ENCODE measurements at regions not wholly inside any gene's neighbourhood (a gene's known extent, or its start where the extent isn't known, plus 50 kb on each side); places are given as distances from the start of the nearest gene placed in this dataset.
"Not testable (repeated sequence)": the region's sequence is repeated elsewhere in the genome, so short reads cannot be mapped to it uniquely, and the experiment has no call there.

DNA sequence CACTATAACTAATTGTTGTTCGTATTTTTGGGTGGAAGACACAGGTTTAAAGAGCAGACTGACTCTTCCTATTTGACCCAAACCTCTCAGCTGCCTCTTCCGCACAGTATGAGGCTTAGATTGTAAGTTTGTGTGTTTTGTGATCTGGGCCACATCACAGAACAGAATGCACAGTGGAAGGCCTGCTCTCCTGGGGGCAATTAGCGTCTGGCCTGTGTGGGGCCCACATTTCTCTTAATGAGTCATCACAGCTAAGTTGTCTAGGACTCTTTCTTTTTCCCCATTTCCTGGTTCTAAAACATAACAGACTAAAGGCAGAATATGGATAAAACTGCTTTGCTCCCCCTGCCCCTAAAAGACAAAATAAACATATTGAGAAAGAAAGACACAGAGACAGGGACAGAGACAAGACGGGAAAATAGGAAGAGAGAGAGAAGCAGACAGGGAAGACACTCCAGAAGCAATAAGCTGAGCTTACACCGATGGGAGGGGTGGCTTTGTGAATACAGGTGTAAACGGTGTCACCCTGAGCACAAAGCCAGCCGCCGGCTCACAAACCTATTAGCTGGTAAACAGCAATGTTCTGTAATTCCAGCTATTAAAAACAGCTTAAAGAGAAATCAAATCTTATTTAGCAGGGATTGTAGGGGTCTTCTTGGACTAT, 127.4 kb upstream of the OPCML start:
- DNase-seq (ENCODE audit: low spot score), result no peak
- in situ Hi-C loops (cut with HindIII; ENCODE audit: low sequenced_read_pairs), result no loop called here

DNA sequence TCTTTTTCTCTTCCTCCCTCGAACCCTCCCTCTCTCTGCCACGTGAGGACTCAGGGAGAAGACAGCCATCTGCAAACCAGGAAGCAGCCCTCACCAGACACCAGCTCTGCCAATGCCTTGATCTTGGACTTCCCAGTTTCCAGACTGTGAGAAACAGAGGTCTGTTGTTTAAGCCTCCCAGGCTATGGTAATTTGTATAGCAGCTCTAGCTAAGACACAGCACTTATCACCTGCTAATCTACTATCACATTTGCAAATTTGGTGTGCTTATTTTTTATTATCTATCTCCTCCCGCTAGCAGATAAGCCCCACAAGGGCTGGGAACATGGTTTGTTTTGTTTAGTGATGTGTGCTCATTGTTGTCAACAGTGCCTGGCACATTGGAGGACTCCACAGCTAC, 124.8 kb upstream of the OPCML start:
- in situ Hi-C loops (cut with HindIII; ENCODE audit: low sequenced_read_pairs), result no loop called here
- no peak for DNase-seq (ENCODE audit: low spot score)

DNA sequence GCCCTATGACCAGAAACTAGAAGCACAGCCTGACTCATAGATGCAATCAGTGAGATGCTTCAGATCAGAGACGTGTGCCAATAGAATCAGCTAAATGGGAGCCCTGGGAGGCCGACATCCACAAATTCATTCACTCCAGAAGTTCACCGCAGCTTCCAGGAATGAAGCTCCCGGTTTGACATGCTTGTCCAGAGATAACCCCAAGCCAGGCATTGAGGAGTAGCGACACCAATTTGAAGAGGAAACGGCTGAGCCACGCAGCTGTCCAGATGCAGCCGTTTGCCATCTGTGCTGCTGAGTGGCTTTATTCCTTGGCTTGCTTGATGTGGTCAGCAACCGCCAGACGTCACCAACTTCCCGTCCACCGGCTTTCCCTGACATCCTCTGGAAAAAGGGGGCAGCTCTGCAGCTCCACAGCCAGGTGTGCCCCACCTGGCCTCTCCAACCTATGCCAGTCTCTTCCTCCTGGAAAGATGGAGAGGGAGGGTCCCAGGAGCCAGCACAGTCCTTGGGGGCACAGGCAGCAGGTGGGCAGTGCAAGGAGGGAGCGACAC, 123.9 kb upstream of the OPCML start:
- in situ Hi-C loops (cut with HindIII; ENCODE audit: low sequenced_read_pairs), result no loop called here
- no peak for DNase-seq (ENCODE audit: low spot score)

DNA sequence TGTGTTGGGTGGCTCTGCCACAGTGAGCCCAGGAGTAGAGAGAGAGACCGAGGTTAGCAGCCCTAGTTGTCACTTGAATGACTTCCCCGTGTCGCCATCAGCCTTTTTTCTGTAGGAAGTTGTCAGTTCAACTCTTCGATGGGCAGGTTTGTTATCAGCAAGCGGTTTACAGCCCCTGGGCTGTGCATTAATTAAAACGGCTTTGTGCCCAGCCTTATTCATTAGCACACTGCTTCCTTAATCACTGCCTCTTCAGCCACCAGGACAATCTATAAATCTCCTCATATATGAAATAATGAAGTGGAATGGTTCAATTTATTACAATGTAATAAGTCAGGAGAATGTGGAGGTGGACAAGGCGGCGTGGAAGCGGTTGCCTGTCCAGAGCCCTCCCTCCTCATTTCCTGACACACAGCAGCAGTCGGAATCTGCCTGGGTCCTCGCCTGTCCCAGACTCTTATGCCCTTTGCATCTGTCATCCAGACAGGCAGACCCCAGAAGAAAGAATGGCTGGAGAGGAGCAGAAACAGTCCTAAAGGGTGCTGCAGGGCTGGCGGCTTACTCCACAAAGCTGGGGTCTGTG, 122.4 kb upstream of the OPCML start:
- in situ Hi-C loops (cut with HindIII; ENCODE audit: low sequenced_read_pairs), result no loop called here
- no peak for DNase-seq (ENCODE audit: low spot score)

DNA sequence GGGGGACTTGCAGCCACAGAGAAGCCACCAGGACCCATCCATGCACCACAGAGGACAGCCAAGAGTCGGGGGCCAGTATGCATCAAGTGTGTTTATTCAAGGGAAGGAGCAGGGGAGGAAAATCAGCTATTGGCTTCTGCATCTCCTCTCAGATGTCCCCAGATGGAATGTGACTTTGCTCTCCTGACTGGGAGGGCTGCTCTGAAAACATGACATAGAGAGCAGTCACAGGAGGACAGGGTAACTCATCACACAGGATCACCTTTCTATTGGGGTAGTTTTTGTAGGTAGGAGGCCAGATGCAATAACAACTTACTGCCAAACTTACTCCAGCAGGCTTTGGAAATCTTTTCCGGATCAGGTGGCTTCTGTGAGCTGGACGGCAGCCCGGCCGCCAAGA, 121.0 kb upstream of the OPCML start:
- in situ Hi-C loops (cut with HindIII; ENCODE audit: low sequenced_read_pairs), result no loop called here
- DNase-seq (ENCODE audit: low spot score), result no peak

DNA sequence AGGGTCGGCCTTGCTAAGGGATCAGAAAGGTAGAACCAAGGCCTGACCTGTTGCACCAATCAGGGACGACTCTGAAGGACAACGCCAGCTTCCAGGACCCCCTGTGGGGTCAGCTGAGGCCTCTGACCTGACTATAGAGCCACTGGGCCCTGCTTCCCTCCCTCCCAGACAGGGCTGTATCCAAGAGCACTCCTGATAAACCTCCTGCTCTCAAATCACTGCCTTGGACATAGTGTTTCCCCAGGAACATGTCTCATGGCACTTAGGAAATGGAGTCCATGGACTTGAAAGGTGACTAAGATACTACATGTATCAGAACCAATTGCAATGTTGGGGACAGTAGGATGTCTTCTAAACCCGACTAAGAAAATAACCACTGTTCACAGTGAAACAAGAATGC, 117.8 kb upstream of the OPCML start:
- no peak for DNase-seq (ENCODE audit: low spot score)
- in situ Hi-C loops (cut with HindIII; ENCODE audit: low sequenced_read_pairs), result no loop called here

DNA sequence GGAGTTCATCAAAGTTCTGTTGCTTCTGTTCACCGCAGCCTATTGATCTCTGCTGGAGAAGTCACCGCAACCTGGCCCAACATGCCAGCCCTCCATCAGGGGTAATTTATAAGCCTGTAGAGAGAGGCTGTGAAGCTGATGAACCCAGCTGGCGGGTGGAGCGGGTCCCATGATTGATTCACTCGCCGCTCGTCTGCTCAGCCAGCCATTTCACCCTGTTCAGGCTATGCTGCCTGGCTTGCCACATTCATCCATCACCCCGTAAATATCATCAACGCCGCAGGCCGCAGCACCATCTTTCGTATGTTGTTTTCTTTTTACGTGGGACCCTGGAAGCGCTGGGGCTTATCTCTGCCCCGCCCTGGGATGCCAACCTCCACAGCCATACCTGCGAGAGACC, 116.7 kb upstream of the OPCML start:
- DNase-seq (ENCODE audit: low spot score), result no peak

DNA sequence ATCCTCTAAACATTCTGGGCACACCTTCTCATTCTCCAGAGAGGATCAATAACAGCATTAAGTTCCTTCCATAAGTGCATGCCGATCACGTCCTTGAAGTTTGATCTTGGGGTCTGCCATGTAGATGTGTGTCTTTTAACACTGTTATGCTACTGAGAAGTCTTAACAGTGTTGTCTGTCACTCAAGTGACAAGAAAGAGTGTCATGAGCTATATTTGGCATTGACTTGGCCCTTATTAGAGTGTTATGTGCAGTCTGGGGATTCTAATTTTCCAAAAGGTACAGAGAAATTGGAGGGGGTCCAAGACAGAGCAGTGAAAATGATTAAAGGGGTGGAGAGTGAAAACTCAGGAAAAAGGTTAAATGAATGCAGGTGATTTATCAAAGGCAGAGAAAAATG, 107.1 kb upstream of the OPCML start:
- DNase-seq (ENCODE audit: low spot score), result no peak
- in situ Hi-C loops (cut with HindIII; ENCODE audit: low sequenced_read_pairs), result no loop called here

More for the DNA sequence above, 116.7 kb upstream of the OPCML start:
- in situ Hi-C loops (cut with HindIII; ENCODE audit: low sequenced_read_pairs), result no loop called here

DNA sequence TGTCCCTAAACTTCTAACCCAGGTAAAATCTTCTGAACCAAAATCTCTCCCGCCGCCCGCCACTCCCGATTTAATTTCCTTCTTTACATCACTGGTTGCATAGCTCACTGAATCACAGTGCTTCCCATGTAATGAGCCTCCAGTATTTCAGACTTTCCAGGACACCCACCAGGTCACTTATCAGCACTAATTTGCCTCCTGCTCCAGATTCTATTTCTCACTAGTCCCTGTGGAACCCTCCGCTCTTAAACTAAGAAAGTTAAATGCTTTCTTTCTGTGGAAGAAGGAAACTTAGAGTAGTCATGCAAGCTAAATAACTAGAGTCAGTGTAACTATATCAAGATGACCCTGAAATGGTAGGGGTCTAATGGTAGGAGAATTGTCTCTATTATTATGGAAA, 106.6 kb upstream of the OPCML start:
- in situ Hi-C loops (cut with HindIII; ENCODE audit: low sequenced_read_pairs), result no loop called here
- no peak for DNase-seq (ENCODE audit: low spot score)

DNA sequence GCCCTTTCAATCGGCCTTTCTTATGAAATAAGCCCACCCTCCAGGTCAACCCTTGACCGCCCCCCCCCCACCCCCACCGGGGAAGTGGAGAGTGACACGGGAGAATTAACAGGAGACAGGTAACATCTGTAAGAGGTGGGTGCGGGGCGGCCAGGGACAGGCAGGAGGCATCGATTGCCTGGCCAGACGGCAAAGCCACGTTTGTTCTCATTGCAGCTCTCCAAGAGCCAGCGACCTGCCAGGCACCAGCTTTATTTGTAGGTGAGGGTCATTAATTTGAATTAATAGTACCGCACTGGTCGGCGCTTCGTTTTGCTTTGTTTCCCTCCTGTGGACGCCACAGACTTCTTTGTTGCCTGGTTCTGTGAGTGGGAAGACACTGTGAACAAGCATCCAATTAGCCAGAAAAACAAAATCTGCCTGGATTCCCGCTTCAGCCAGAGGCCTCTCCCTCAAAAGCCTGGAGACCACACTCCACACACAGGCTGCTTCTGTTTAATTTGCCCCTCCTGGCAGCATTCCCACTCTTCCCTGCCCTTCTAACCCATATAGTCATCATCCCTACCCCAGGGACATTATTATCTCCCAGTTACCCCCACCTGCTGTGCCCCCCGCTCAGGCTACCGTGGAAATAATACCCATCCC, 104.5 kb upstream of the OPCML start:
- DNase-seq (ENCODE audit: low spot score), result no peak
- in situ Hi-C loops (cut with HindIII; ENCODE audit: low sequenced_read_pairs), result no loop called here

DNA sequence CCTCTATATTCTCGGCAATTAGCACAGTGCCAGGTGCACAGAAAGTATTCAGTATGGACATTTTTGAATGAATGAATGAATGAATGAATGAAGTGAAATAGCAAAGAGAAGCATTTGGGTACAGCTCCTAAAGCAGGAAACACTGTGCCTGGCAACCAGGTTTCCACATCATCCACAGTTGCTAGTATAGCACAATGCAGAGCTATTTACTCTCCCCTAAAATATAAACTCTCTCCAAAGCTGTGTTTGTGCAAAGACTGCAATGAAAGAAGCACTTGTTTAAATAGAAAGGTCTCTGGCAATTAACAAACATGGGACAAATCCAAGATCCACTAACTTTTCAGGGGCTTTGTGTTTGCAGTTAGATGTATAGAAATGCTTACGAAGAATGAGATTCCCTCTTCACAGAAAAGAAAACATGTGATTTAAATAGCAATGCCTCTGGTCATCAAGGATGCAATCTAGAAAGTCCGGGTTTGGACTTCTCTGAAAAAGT, 103.0 kb upstream of the OPCML start:
- in situ Hi-C loops (cut with HindIII; ENCODE audit: low sequenced_read_pairs), result no loop called here
- no peak for DNase-seq (ENCODE audit: low spot score)

DNA sequence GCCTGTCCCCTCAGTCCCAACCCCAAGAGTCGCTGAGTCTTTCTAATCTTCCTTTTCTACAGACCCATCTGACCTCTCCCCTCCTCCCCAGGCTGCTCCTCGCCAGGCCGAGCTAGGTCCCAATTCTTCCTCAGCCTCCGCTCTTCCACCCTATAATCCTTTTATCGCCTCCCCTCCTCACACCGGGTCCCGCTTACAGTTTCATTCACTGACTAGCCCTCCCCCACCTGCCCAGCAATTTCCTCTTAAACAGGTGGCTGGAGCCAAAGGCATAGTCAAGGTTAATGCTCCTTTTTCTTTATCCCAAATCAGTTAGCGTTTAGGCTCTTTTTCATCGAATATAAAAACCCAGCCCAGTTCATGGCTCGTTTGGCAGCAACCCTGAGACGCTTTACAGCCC, 96.1 kb upstream of the OPCML start:
- in situ Hi-C loops (cut with HindIII; ENCODE audit: low sequenced_read_pairs); DNase-seq (ENCODE audit: low spot score): not testable (repeated sequence)

DNA sequence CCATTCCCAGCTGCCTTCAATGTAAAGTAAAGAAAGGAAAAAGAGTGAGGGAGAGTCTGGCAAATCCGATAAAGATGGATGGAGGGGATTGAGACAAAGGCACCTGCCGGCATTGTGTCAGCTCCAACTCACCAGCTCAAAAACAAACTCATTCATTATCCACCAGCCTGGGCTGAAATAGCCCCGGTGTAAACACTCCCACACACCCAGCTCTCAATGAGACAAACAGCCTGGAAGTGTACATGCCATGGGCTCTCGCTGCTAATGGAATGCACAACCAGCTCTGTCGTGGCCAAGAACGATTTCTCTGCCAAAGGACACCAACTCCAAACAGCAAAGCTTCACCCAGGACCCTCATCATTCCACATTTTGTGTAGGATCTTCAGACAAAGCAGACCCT, 89.3 kb upstream of the OPCML start:
- in situ Hi-C loops (cut with HindIII; ENCODE audit: low sequenced_read_pairs), result no loop called here
- no peak for DNase-seq (ENCODE audit: low spot score)

DNA sequence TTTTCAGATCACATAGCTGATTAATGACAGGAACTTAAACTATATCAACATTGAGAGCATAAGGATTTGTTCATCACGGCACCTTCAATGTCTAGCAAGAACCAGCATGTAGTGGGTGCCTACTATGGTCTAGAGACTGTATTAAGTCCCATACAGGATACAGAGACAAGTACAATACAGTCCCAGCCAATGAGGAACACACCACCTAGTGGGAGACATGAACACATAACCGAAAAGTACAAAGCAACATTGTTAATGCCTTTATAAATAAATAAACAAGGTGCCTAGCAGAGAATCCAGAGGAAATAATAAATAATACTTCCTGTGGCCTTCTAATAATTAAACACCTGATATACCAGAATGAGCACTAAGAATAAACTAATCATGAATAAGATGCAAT, 87.7 kb upstream of the OPCML start:
- in situ Hi-C loops (cut with HindIII; ENCODE audit: low sequenced_read_pairs), result no loop called here
- DNase-seq (ENCODE audit: low spot score), result no peak

DNA sequence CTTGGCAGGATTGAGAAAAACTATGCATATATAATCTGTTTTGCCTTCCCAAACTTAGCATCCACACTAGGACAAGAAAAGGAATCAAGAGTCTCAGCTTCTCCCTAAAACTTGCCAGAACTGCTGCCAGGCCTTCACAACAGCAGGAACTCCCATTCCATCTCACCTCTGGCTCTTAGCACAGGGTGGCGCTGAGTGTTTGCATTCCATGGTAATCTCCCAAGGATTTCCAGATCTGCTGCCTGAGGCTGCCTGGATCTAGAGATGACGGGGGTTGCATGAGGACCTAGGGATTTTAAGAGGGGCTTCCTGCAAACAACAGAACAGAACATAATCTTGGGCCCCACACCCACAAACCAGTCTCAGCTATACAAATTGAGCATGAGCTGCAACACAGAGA, 87.1 kb upstream of the OPCML start:
- no peak for DNase-seq (ENCODE audit: low spot score)
- in situ Hi-C loops (cut with HindIII; ENCODE audit: low sequenced_read_pairs), result no loop called here

DNA sequence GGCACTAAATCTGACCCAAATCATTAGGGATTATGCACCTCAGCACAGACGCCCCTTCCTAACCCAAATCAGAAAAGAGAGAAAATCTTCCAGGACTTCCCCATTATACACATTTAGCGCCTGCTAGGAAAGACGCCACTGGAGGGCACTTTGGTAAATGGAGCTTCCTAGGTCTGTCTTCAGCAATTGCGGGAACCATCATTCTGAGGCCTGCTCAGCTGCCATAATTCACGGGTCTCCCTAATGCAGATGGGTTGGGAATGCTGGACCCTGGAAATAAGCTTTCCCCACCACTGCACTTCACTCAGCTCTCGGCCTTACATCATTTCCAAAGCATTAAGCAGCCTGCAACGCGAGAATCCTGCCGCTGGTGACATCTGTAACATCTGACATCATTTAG, 86.2 kb upstream of the OPCML start:
- DNase-seq (ENCODE audit: low spot score), result no peak
- in situ Hi-C loops (cut with HindIII; ENCODE audit: low sequenced_read_pairs), result no loop called here

DNA sequence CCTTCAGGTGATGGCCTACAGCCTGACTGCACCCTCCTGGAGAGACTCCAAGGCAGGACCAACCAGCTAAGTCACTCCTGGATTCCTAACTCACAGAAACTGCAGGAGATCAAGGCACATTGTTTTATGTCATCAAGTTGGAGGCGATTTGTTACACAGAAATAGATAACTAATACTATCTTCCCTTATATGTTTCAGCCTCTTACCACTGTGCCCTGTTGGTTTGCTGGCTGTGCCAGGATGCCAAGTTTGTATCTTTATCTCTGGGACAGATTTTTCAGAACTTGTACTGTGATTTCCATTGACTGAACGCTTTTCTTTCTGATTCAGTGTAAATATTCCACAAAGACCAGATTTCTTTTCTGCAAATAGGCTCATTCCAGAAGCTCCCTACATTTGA, 76.2 kb upstream of the OPCML start:
- in situ Hi-C loops (cut with HindIII; ENCODE audit: low sequenced_read_pairs), result no loop called here
- DNase-seq (ENCODE audit: low spot score), result no peak

DNA sequence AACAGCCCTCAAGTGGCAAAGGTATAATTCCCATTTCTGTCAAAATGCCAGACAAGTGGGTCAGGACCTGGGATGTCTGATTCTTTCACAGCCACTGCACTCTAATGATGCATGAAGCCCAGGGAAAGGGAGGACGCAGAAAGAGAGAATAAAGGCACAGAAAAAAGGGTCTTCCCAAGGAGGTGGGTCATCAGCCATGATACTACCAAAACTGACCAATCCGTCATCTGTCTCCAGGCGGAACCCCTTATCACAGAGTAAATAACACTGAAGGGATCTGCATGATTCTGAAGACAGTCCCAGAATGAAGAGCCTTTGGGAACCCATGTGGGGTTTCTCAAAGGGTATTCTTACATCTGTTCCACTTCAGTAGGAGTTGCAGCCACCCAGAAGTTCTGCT, 73.8 kb upstream of the OPCML start:
- in situ Hi-C loops (cut with HindIII; ENCODE audit: low sequenced_read_pairs), result no loop called here
- DNase-seq (ENCODE audit: low spot score), result no peak

DNA sequence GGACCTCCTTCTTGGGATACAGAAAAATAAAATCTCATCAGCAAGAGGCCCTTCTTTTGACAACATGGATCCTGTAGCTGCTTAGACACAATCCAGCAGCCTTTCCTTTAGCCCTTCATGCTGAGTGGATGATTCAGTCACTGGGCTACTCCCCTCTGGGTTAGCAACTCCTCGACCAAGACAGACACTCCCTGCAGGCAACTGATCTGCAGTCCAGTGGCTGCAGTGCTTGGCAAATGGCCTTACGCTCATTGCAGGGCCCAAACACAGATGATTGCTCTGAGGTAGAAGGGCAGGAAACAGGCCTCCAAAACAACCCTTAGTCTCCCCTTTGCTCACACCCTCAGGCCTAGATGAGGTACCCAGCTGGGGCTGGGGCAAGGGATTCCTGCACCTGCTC, 73.2 kb upstream of the OPCML start:
- no peak for DNase-seq (ENCODE audit: low spot score)
- in situ Hi-C loops (cut with HindIII; ENCODE audit: low sequenced_read_pairs), result no loop called here

DNA sequence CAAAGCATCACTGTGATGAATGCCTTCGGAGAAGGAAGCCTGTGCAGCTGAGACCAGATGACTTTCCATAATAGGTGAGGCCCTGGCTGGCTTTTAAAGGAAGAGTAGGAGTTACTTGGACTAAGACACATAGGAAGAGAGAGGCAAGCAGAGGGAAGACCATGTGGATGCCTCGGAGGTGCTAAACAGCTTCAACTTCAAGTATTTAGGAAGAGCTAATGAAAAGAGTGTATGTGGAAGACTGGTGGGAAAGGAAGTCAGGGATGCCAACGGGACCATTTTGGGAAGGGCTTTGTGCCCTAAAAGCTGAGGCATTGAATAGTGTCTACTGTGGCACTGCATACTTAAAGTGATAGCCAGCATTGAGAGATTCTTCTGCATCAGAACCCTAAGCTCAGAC, 69.3 kb upstream of the OPCML start:
- no peak for DNase-seq (ENCODE audit: low spot score)
- in situ Hi-C loops (cut with HindIII; ENCODE audit: low sequenced_read_pairs), result no loop called here

DNA sequence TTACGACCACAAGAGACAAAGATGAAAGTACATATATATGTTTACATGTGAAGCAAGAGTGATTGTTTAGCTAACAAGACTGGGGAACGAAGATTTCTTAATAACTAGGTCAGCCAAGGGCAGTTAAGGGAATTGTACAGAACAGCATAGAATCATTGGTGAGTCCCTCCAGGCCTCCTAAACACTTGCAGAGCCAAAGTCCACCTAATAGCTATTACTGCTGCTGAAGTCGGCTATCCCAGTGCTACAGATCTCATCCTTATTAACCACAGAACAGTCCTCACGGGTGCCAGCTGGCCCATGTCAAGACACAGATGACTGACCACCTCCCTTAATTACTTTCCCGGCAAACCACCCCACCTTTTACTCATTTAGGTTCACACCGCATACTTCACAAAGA, 68.5 kb upstream of the OPCML start:
- no peak for DNase-seq (ENCODE audit: low spot score)
- in situ Hi-C loops (cut with HindIII; ENCODE audit: low sequenced_read_pairs), result no loop called here
